ENCODE measurements at regions not wholly inside any gene's neighbourhood (a gene's known extent, or its start where the extent isn't known, plus 50 kb on each side); places are given as distances from the start of the nearest gene placed in this dataset.

- no peak for DNase-seq (ENCODE audit: low read depth in 1 of 2, low spot score in 1 of 2)
- Histone ChIP-seq H3K27ac (replicated peaks) (no peak overlapping the region), H3K27me3 (ENCODE audit: insufficient read depth, poor library complexity, severe bottlenecking) (no peaks in the 10 kb centered on the region), H3K4me3 (replicated peaks; ENCODE audit: insufficient read depth, low read length) (no peak overlapping the region)
- no peak for TF ChIP-seq REST (IDR thresholded peaks at IDR 0.05; ENCODE audit: insufficient replicate concordance, low read depth)
- TF ChIP-seq SPI1 (IDR thresholded peaks at IDR 0.05; ENCODE audit: borderline replicate concordance, low read depth), result no peak
Observed at GRCh38 chr4:115780835-115781234, 667.4 kb upstream of the NDST4 start.

GRCh38 chr4:115780268-115780667 lies 666.8 kb upstream of the NDST4 start:
- no peaks in the 10 kb centered on the region for H3K27me3 ChIP-seq (ENCODE audit: insufficient read depth, poor library complexity, severe bottlenecking)
- TF ChIP-seq POLR2AphosphoS5 (IDR thresholded peaks at IDR 0.05; ENCODE audit: low read depth), result no peak
- no peak for TF ChIP-seq SPI1 (IDR thresholded peaks at IDR 0.05; ENCODE audit: borderline replicate concordance, low read depth)
- TF ChIP-seq REST (IDR thresholded peaks at IDR 0.05; ENCODE audit: insufficient replicate concordance, low read depth), result no peak
- no peak for TF ChIP-seq CTCF (IDR thresholded peaks at IDR 0.05; ENCODE audit: insufficient read depth, low read length)
- TF ChIP-seq GABPA (IDR thresholded peaks at IDR 0.05; ENCODE audit: low read depth), result no peak
- no peak overlapping the region for H3K4me3 ChIP-seq (replicated peaks; ENCODE audit: insufficient read depth, low read length)
- DNase-seq (ENCODE audit: low read depth in 1 of 2, low spot score in 1 of 2), result no peak
- no peak overlapping the region for H3K27ac ChIP-seq (replicated peaks)

GRCh38 chr4:115770046-115770543 lies 656.7 kb upstream of the NDST4 start:
- Histone ChIP-seq H3K4me3 (replicated peaks; ENCODE audit: insufficient read depth, low read length) (no peak overlapping the region), H3K27ac (replicated peaks) (no peak overlapping the region), H3K27me3 (ENCODE audit: insufficient read depth, poor library complexity, severe bottlenecking) (no peaks in the 10 kb centered on the region)
- DNase-seq (ENCODE audit: low read depth in 1 of 2, low spot score in 1 of 2), result no peak
- no peak for TF ChIP-seq GABPA (IDR thresholded peaks at IDR 0.05; ENCODE audit: low read depth)
- TF ChIP-seq SPI1 (IDR thresholded peaks at IDR 0.05; ENCODE audit: borderline replicate concordance, low read depth), result no peak
- TF ChIP-seq REST (IDR thresholded peaks at IDR 0.05; ENCODE audit: insufficient replicate concordance, low read depth), result no peak
- no peak for TF ChIP-seq CTCF (IDR thresholded peaks at IDR 0.05; ENCODE audit: insufficient read depth, low read length)
- TF ChIP-seq POLR2AphosphoS5 (IDR thresholded peaks at IDR 0.05; ENCODE audit: low read depth), result no peak

Measured in HL-60 (cell line).